HUES48 (cell line): ENCODE measurements at regions not wholly inside any gene's neighbourhood (a gene's known extent, or its start where the extent isn't known, plus 50 kb on each side); places are given as distances from the start of the nearest gene placed in this dataset.
"Not testable (repeated sequence)": the region's sequence is repeated elsewhere in the genome, so short reads cannot be mapped to it uniquely, and the experiment has no call there.

Source experiments
- H3K27ac ChIP-seq: one replicate; pipeline ENCODE4 v1.7.0; 2013; ENCODE audit warnings: low read depth, low read length, inconsistent platforms
- H3K27me3 ChIP-seq: 2 replicates; pipeline ENCODE4 v1.6.1; 2013; ENCODE audit warnings: mild to moderate bottlenecking, low read length; ENCODE audit not compliant: control insufficient read depth, insufficient read depth
- H3K36me3 ChIP-seq: 2 replicates; pipeline ENCODE4 v1.6.1; 2013; ENCODE audit warnings: low read length; ENCODE audit not compliant: control insufficient read depth, insufficient read depth
- H3K4me1 ChIP-seq: 2 replicates; pipeline ENCODE4 v1.6.1; 2013; ENCODE audit warnings: mild to moderate bottlenecking, low read length; ENCODE audit not compliant: control insufficient read depth, insufficient read depth
- H3K4me3 ChIP-seq: 2 replicates; pipeline ENCODE4 v1.5.1; 2013; ENCODE audit warnings: mild to moderate bottlenecking, low read depth, low read length
- H3K9ac ChIP-seq: 2 replicates; pipeline ENCODE4 v1.6.1; 2013; ENCODE audit warnings: mild to moderate bottlenecking, low read depth, low read length, moderate library complexity
- H3K9me3 ChIP-seq: 2 replicates; pipeline ENCODE4 v1.6.1; 2013; ENCODE audit warnings: low read length; ENCODE audit not compliant: control insufficient read depth, insufficient read depth

- no peaks in the 10 kb centered on the region for H3K9me3 ChIP-seq
- H3K27me3 ChIP-seq = no peaks in the 10 kb centered on the region
- H3K27ac ChIP-seq = no peak overlapping the region
- no peaks in the 10 kb centered on the region for H3K4me1 ChIP-seq
- H3K4me3 ChIP-seq = no peak overlapping the region
- no peaks in the 10 kb centered on the region for H3K36me3 ChIP-seq
- no peak overlapping the region for H3K9ac ChIP-seq
Measured at GRCh38 chr3:110311541-110311940, 760.1 kb upstream of the NECTIN3 start.

GRCh38 chr3:110314512-110315114, 757.0 kb upstream of the NECTIN3 start:
- Histone ChIP-seq H3K4me3 (no peak overlapping the region), H3K9ac (no peak overlapping the region), H3K9me3 (no peaks in the 10 kb centered on the region), H3K36me3 (no peaks in the 10 kb centered on the region), H3K27ac (no peak overlapping the region), H3K27me3 (no peaks in the 10 kb centered on the region), H3K4me1 (no peaks in the 10 kb centered on the region)

DNA sequence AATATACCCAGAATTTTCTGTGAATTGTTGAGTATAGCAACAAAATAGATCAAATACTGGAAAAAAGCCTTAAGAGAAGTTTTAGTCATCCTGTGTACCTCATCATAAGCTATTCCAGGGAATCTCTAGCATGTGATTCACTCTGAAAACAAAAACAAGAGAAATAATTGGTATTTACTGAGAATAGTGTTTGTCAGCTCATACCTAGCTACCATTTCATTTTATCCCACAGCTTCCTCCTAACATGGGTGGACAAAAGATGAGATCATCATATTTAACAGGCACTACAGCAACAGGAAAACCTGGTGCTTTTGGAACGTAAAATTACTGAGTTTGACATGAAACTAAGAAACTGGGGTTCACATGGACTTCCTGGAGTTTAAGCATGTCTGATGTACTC, 753.5 kb upstream of the NECTIN3 start:
- Histone ChIP-seq H3K27me3 (no peaks in the 10 kb centered on the region), H3K36me3 (no peaks in the 10 kb centered on the region), H3K27ac (no peak overlapping the region), H3K9me3 (no peaks in the 10 kb centered on the region), H3K9ac (no peak overlapping the region), H3K4me3 (no peak overlapping the region), H3K4me1 (no peaks in the 10 kb centered on the region)

DNA sequence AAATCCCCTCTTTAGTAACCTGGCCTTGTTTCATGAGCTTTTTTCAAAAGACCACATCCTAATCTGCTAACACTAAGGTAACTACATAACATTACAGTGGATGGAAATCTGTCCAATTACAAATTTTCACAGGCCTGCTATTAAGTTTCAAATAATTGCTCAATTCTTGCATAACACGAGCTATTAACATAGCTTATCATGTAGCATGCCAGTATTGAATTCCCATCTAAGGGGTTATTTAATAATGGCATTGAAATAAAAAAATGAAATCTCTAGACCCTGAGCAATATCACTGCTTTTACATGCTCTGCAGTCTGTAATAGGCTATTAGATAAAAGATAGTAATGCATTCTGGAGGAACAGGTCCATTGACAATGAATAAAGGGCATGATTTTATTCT, 748.3 kb upstream of the NECTIN3 start:
- Histone ChIP-seq H3K4me1 (peaks cover 9% of the 10 kb centered on the region; the same call in 1 of the 2 replicates), H3K36me3 (no peaks in the 10 kb centered on the region), H3K27ac (no peak overlapping the region), H3K4me3 (no peak overlapping the region), H3K27me3 (no peaks in the 10 kb centered on the region), H3K9ac (no peak overlapping the region), H3K9me3 (no peaks in the 10 kb centered on the region)

GRCh38 chr3:110324171-110324705, 747.4 kb upstream of the NECTIN3 start:
- Histone ChIP-seq H3K27me3 (no peaks in the 10 kb centered on the region), H3K9me3 (peaks cover 5% of the 10 kb centered on the region), H3K9ac (no peak overlapping the region), H3K36me3 (no peaks in the 10 kb centered on the region), H3K4me1 (peaks cover 9% of the 10 kb centered on the region; the same call in 1 of the 2 replicates), H3K4me3 (no peak overlapping the region), H3K27ac (no peak overlapping the region)

DNA sequence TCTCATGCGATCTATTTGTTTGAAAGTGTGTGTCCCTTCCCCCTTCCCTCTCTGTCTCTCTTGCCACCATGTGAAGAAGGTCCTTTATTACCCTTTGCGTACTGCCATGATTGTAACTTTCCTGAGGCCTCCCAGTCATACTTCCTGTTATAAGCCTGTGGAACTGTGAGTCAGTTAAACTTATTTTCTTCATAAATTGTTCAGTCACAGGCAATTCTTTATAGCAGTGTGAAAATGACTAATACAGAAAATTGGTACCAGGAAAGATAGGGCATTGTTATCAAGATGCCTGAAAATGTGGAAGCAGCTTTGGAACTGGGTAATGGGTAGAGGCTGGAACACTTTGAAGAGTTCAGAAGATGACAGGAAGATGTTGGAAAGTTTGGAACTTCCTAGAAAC, 743.7 kb upstream of the NECTIN3 start:
- Histone ChIP-seq H3K4me1 (peaks cover 9% of the 10 kb centered on the region; the same call in 1 of the 2 replicates), H3K9ac (no peak overlapping the region), H3K36me3 (no peaks in the 10 kb centered on the region), H3K4me3 (no peak overlapping the region), H3K27ac (no peak overlapping the region), H3K9me3 (peaks cover 26% of the 10 kb centered on the region), H3K27me3 (no peaks in the 10 kb centered on the region)

DNA sequence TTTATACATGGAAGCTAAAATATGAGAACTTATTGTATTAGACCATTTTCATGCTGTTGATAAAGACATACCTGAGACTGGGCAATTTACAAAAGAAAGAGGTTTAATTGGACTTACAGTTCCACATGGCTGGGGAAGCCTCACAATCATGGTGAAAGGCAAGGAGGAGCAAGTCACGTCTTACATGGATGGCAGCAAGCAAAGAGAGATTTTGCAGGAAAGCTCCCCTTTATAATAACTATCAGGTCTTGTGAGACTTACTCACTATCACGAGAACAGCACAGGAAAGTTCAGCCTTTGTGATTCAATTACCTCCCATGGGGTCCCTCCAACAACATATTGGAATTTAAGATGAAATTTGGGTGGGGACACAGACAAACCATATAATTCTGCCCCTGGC, 740.1 kb upstream of the NECTIN3 start:
- H3K4me1 ChIP-seq, H3K36me3 ChIP-seq, H3K27me3 ChIP-seq, H3K9ac ChIP-seq, H3K27ac ChIP-seq, H3K4me3 ChIP-seq: not testable (repeated sequence)
- H3K9me3 ChIP-seq = peaks cover 27% of the 10 kb centered on the region

GRCh38 chr3:110332629-110333028, 739.0 kb upstream of the NECTIN3 start:
- no peak overlapping the region for H3K9ac ChIP-seq
- no peaks in the 10 kb centered on the region for H3K4me1 ChIP-seq
- H3K27me3 ChIP-seq = no peaks in the 10 kb centered on the region
- peaks cover 27% of the 10 kb centered on the region for H3K9me3 ChIP-seq
- no peak overlapping the region for H3K27ac ChIP-seq
- H3K36me3 ChIP-seq = no peaks in the 10 kb centered on the region
- H3K4me3 ChIP-seq = no peak overlapping the region

DNA sequence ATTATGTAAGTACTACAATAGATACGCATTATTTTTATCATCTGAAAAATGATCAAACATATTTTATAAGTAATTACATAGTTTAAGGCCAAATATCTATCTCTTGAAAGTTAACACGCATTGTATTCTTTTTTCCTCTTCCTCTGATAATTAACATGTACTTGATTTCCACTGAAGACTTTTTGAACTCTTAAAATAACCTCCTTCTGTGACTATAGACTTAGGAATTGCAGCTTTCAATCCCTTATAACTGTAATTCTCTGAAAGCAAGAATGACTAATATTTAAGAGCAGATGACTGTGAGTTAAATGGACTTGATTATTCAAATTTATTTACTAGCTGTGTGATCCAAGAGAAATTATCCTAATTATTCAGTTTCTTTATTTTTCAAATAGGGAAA, 730.6 kb upstream of the NECTIN3 start:
- no peaks in the 10 kb centered on the region for H3K4me1 ChIP-seq
- H3K4me3 ChIP-seq = no peak overlapping the region

GRCh38 chr3:110343376-110343775, 728.2 kb upstream of the NECTIN3 start:
- Histone ChIP-seq H3K27ac (no peak overlapping the region), H3K4me3 (no peak overlapping the region), H3K4me1 (no peaks in the 10 kb centered on the region), H3K27me3 (no peaks in the 10 kb centered on the region), H3K36me3 (no peaks in the 10 kb centered on the region), H3K9ac (no peak overlapping the region), H3K9me3 (no peaks in the 10 kb centered on the region)

More for the DNA sequence above, 730.6 kb upstream of the NECTIN3 start:
- Histone ChIP-seq H3K27ac (no peak overlapping the region), H3K9ac (no peak overlapping the region), H3K27me3 (no peaks in the 10 kb centered on the region), H3K36me3 (no peaks in the 10 kb centered on the region), H3K9me3 (no peaks in the 10 kb centered on the region)

DNA sequence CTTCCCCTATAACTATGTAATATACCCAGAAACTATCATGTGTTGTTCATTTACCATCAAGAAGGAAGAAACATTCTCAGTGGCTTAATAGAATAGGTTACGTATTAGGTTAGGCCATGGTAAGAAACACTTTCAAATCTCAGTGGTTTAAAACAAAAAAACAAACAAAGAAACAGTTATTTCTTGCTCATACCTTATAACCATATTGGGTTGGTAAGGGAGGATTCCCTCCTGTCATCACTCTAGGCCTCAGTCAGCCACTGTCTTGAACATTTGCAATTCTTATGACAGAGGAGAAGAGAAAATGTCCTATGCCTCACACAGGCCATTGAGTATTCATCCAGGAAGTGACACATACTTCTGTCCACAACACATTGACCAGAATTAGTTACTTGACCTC, 727.7 kb upstream of the NECTIN3 start:
- Histone ChIP-seq H3K4me1 (no peaks in the 10 kb centered on the region), H3K27me3 (no peaks in the 10 kb centered on the region), H3K36me3 (no peaks in the 10 kb centered on the region), H3K9me3 (no peaks in the 10 kb centered on the region), H3K27ac (no peak overlapping the region), H3K4me3 (no peak overlapping the region), H3K9ac (no peak overlapping the region)
